HG02623 (cell line): ENCODE measurements at regions not wholly inside any gene's neighbourhood (a gene's known extent, or its start where the extent isn't known, plus 50 kb on each side); places are given as distances from the start of the nearest gene placed in this dataset.
"Not testable (repeated sequence)": the region's sequence is repeated elsewhere in the genome, so short reads cannot be mapped to it uniquely, and the experiment has no call there.

Source experiments
- ATAC-seq: cut with Tn5 transposase; IDR thresholded peaks from one replicate; pipeline ENCODE4 v1.9.1; 2021; ENCODE audit warnings: moderate library complexity; ENCODE audit not compliant: unreplicated experiment

GRCh38 chr20:30164389-30164788 lies 1093.1 kb upstream of the DEFB115 start:
- ATAC-seq = not testable (repeated sequence)

- ATAC-seq = no peak
Observed at GRCh38 chr20:30167540-30167939, 1089.9 kb upstream of the DEFB115 start.

DNA sequence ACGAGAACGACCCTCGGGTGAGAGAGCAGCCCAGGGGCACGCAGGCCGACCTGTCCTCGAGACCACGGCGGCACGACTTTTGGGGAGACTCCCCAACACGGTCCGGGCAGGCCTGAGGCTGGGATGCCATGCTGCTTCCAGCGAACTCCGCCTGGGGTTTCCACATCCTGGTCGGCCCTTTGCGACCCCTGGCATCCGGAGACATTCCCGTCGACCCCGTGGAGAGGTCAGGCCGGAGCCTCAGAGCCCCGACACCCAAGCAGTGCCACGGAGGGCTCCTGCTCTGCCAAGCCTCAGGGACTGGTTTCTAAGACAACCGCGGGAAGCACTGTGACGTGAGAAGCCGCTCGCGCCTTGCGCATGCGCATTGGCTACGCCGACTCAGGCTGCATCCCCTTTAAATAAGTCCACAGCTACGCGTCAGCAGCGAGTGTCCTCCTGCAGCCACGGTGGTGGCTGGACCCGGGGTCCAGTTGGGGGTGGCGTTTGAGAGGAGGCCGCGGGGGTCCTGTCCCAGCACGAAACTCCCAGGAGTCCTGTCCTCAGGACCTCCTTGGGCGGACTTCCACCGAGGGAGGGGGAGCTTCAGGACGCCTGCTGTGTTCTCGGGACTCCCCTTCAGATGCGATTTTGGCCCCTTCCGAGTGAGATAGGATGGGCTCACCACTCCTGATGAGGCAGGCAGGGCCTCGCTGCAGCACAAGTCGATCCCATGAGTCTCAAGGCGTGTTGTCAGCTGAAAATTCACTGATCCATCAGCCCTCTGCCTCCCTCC lies 1089.3 kb upstream of the DEFB115 start:
- ATAC-seq = no peak

- ATAC-seq = no peak
Observed at GRCh38 chr20:30168800-30169138, 1088.7 kb upstream of the DEFB115 start.

DNA sequence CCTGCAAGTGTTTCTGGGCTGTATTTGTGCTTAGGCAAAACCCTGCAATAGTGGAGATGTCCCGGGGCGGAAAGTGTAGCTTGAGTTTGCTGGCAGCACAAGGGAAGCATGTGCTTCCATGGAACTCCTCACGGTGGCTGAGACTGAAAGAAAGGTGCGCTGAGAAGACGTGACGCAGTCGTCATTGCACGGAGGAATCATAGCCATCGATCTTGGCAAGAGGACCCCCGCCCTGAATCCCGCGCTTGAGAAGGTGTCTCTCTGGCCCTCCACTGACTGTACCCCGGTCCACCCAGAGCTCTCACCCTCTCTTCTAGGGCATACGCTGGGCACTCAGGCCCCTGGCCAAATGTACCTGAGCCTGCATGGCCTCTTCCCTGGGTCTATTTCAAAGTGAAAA lies 1081.8 kb upstream of the DEFB115 start:
- ATAC-seq = no peak

GRCh38 chr20:30183124-30183523 lies 1074.3 kb upstream of the DEFB115 start:
- not testable (repeated sequence) for ATAC-seq

- ATAC-seq = not testable (repeated sequence)
Observed at GRCh38 chr20:30191785-30192184, 1065.7 kb upstream of the DEFB115 start.

DNA sequence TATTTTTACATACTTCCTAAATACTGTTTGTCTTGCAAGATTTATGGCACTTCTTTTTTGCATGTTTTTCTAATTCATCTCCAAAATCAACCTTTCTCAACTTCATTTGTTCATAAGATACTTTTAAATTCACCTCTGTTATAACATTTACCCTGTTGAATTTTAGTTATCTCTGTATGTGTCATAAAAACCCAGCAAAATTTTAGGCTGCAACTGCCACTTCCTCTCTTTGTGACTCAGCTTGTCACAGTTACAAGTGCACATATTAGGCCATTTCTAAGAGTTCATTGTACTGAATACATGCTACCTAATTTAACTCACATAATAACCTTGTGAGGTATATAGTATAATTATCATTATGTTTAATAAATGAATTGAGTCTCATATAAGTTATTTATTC lies 1023.0 kb upstream of the DEFB115 start:
- not testable (repeated sequence) for ATAC-seq

DNA sequence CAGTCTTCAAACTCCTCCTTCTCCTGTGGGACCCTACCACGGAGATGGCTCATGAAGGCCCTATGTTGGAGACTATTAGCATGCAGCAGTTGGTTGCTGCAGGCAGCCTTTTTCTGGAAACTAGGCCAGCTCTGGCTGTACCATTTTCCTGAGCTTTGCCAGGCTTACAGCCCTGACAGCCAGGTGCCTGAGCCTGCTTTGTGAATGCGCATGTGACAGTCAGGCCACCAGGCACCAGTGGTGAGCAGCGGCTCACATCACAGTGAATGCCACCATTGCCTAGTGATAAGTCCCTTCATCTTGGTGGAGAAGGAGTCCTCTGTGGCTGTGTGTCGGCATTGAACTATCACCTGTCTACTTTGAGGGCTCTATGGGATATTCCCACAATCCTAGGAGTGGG lies 982.4 kb upstream of the DEFB115 start:
- not testable (repeated sequence) for ATAC-seq

GRCh38 chr20:30281584-30282197 lies 975.8 kb upstream of the DEFB115 start:
- no peak for ATAC-seq

GRCh38 chr20:30283476-30284280 lies 973.8 kb upstream of the DEFB115 start:
- not testable (repeated sequence) for ATAC-seq

- ATAC-seq = no peak
Observed at GRCh38 chr20:30284281-30284905, 973.1 kb upstream of the DEFB115 start.

DNA sequence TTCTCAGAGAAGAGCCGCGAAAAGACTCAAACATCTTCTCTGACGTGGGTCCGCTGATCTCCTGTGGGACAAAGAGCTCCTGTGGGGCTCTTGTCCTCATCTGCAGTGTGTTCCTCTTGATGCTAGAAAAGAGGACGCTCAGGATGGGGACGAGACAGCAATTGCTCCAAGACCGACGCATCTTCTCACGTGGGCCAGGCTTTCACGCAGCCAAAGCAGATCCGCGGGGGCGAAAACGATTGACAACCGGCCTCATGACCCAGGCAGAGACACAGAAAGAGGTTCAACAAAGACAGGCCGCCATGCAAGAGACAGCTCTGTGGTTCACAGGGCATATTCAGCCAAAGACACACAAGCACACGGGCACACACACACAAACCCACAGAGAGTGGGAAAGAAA lies 971.8 kb upstream of the DEFB115 start:
- ATAC-seq = no peak

DNA sequence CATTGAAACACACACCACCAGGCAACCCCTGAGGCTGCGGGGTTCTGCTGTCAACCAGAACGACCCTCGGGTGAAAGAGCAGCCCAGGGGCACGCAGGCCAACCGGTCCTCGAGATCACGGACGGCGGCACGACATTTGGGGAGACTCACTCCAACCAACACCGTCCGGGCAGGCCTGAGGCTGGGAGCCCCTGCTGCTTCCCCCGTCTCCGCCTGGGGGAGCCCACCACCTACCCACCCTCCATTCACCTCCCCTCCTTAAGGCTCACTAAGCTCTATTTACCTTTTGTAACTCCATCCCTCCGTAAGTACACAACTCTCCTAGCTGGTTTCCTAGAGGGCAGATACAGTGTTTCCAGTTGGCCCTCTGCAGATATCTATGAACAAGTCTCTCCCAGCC lies 971.3 kb upstream of the DEFB115 start:
- ATAC-seq = no peak

DNA sequence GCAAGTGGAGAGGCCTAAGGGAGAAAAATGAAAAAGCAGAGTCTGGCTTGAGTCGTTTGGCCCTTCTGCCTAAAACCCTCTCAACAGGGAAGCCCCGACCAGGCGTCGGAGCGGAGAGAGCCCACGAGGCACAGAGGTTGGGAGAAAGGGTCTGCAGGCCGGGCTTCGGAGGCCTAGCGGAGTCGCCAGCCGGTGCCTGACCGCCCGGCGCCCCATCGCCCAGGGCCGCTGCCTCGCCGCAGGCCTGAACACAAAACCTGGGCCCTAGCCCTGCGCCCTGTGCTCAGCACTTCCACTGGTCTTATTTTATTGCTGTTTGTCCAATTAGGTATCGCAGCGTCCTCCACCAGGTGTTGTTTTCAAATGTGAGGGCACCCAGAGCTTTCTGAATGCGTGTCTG lies 970.0 kb upstream of the DEFB115 start:
- not testable (repeated sequence) for ATAC-seq

DNA sequence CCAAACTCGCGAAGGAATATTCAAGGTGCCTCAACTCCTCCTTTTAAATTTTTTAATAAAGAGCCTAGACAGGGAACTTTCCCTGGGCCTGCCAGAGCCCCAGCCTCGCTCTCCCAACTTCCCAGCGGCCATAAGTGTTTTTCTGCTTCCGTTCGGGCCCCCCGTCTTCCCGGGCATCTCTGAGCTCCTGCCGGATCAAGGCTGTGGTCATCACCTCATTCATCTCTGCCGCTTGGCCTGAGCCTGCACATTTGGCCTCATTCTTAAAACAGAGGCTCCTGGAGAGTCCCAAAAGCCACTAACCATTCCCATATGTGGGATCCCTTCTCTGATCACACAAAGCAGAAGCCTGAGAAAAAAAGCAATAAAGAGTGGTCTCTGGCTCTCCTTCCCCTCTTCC lies 969.1 kb upstream of the DEFB115 start:
- no peak for ATAC-seq

- not testable (repeated sequence) for ATAC-seq
Observed at GRCh38 chr20:30289049-30289448, 968.4 kb upstream of the DEFB115 start.

- not testable (repeated sequence) for ATAC-seq
Observed at GRCh38 chr20:30289711-30290141, 967.7 kb upstream of the DEFB115 start.

DNA sequence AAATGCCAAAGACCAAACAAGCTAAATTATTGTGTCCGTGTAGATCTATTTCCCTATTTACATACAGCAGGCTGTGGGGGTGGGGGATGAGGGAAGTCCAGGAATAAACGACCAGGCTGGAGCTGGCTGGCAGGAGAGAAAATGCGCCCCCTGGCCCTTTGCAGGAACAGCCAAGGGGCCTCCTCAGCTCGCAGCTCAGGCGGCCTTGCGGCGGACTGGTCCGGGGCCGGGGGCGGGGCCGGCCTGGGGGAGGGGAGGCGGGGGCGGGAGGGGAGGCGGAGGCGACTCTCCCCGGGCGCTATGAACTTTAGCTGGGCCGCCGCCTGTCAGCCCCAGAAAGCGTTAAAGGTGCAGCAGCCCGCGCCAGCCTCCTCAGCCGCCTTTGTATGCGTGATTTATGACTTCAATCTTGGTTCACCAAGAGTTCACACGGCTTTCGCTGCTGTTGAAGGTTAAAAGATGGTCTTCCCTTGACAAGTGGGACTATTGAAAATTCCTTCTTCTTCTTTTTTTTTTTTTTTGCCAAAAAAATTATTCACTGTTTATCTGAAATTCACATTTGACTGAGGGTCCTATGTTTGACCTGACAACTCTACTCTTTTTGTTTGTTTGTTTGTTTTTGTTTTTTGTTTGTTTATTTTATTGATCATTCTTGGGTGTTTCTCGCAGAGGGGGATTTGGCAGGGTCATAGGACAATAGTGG lies 967.0 kb upstream of the DEFB115 start:
- not testable (repeated sequence) for ATAC-seq

- ATAC-seq = not testable (repeated sequence)
Observed at GRCh38 chr20:30291064-30291379, 966.4 kb upstream of the DEFB115 start.

GRCh38 chr20:30291686-30292085 lies 965.8 kb upstream of the DEFB115 start:
- ATAC-seq = not testable (repeated sequence)
